ENCODE measurements at regions not wholly inside any gene's neighbourhood (a gene's known extent, or its start where the extent isn't known, plus 50 kb on each side); places are given as distances from the start of the nearest gene placed in this dataset.

GRCh38 chr18:51739044-51739666, 541.7 kb upstream of the MEX3C start:
- no peak for DNase-seq

- peak; percentile 52 for DNase-seq
These were observed 554.4 kb upstream of the MEX3C start for GRCh38 chr18:51751901-51752300.

- no peak for DNase-seq
These were observed 556.0 kb upstream of the MEX3C start for GRCh38 chr18:51753365-51754057.

DNA sequence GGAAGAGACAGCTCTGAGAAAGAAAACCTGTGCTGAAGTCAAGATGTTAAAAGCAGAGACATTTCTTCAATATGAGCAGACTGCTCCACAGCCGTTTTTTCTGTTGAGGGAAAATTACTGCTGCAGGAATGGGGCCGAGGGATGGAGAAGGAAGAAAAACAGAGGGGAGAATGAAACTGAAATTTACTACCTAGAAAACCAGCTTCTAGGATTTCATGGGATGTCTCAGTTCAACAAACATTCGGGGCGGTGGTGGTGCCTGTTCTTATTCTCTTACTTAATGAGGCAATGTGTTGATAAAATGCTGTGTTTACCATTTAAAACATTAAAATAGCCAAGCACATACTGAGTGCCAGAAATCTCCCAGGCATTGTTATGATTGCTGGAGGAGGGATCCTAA, 557.1 kb upstream of the MEX3C start:
- DNase-seq, result no peak

GRCh38 chr18:51757255-51757924, 559.9 kb upstream of the MEX3C start:
- DNase-seq, result no peak

DNA sequence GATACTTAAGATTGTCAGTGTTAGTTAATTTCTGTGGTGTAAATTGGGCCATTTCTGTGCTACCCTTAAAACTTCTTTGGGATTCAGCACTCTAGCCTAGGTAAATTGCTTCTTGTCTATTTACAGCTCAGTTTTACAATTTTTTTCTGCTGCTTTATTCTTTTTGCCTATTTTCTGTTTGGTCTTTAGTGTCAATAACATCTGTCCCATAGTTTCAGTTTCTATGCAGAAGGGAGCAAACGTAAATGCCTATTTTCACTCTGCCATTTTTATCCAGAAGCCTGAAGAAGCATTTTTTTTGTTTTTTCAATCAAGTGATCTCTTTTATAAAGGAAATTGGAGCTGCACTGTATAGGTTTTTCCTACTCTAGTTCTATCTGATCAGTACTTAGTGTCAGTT, 564.9 kb upstream of the MEX3C start:
- no peak for DNase-seq

DNA sequence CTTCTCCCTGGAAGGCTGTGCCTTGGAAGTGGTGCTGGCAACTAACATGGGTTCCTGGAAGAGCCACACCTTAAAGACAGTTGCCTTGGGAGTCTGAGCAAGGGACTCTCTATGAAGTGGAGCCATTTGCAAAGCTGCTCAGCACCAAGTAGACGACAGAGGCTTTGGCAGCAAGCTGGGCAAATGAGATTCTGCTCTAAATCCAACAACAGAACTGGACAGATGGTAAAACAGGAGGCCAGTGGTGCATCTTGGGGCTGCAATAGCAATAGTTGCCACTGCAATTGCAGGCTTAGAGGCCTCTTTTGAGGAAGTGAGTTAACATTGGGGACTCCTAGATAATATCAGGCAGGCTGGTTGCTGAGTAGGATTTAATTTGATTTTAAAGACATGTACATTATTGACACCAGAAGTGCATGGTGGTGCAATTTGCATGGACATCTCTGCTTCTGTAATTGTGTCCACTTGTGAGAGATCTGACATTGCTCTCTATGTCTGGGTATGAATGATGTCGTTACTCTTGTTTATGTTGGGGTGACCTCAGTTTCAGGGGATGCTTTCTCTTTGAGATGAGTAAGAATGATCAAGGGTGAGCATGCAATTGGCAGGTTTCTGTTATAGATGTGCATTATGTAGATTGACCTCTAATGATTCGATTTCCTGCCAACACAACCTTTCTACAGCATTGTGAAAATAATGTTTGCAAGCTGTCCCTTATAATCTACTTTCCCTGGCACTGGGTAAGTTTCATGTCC, 568.3 kb upstream of the MEX3C start:
- no peak for DNase-seq

DNA sequence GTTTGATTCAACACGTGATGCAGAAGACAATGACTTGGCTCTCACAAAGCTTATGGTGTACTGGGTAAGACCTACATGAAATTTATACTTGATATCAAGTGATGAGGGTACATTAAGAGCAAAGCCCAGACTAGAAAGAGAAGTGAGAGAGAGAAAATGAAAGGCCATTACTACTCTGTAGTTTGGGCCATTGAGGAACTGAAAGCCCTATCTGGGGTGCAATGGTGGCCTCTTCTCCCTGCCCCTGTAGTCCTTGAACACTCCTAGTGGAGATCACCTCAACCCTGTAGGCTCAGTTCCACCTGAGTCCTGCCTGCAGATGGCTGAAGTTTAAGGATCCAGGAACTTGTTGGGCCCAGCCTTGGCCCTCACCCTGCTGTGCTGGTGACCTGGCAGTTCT, 569.8 kb upstream of the MEX3C start:
- peak; percentile 55 for DNase-seq

GRCh38 chr18:51778115-51778514, 561.9 kb upstream of the DCC start:
- DNase-seq, result no peak

- no peak for DNase-seq
These were observed 550.1 kb upstream of the DCC start for GRCh38 chr18:51789871-51790270.

DNA sequence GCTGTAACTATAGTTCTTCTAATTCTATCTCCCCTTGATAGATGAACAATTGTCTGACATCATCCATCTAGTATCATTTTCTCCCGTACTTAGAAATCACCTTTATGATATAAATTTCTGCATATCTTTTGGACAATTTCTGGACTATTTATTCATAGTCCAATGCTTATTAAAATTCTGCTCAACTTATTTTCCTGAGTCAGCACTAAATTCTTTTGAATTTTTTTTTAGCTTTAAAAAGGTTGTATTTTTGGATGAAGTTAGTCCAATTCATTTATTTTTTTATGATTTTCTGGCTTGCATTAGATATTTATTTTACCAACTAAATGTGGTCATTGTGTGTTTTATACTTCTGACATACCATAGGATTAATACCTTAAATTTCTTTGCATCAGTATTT, 538.5 kb upstream of the DCC start:
- DNase-seq, result no peak

DNA sequence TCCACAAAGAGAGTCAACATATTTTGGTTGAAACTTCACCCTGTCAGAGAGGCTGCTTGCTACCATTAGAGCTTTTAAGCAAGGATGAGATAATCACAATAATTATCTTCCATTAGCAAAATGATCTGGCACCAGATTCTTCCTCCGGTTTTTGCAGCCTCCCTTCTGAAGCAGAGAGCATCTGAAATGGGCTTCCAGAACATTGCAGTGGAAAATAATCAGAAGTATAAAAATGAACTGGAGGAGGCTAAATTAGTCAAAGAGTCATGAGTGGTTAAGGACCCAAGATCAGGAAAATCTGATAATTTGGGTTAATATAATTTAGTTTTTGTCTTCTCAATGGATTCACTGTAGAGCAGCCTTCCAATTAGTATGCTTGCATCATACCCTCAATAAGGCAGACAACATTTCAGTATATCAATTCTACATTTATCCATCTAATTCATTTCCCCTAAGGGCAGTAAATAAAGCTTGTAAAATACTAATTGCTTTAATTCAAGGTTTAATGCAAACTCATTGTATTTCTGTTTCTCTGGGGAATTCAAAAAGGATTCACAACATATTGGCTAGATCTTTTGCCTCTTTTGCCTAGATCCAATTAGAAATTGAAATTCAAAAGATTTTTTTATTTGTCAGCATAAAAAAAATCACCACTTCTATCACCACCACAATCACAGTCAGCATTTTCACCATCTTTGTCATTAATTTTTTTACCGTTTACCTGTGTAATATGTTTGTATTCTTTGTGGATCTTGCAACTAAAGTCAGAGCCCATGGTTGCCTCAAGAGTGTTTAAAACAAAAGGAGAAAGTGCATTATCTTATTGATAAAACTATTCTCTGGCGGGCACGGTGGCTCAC, 537.2 kb upstream of the DCC start:
- no peak for DNase-seq

GRCh38 chr18:51807336-51807735, 532.7 kb upstream of the DCC start:
- no peak for DNase-seq

DNA sequence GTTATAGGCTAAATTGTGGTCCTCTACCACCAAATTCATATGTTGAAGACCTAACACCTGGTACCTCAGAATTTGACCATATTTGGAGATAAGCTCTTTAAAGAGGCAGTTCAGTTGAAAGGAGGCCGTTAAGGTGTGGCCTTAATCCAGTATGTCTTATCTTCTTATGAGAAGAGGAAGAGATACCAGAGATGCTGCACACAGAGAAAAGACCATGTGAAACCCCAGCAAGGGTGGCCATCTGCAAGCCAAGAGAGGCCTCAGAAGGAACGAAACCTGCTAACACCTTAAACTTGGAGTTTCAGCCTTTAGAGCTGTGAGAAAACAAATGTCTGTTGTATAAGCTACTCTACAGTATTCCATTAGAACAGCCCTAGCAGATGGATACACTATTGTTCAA, 528.1 kb upstream of the DCC start:
- DNase-seq, result no peak

- no peak for DNase-seq
These were observed 526.3 kb upstream of the DCC start for GRCh38 chr18:51813740-51814139.

DNA sequence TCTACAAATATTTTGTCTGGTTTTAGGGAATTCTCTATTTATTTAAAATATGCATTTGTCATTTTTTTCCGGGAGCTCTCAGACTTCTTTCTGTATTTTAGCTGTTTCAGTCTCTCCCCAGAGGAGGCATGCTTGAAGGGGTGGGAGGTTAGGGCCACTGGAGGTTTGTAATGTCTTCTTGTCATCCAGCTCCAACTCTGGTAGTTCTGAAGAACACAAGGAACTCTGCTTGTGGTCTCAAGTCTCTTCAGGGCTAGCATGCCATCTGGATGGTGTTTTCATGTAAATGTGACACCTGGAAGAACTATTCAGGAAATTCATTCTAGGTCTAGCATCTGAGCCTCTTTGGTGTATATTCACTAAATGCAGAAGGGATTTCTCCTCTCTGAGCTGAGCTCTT, 518.4 kb upstream of the DCC start:
- DNase-seq, result no peak

- DNase-seq, result no peak
These were observed 515.3 kb upstream of the DCC start for GRCh38 chr18:51824746-51825145.

- DNase-seq, result no peak
These were observed 506.1 kb upstream of the DCC start for GRCh38 chr18:51833850-51834249.

DNA sequence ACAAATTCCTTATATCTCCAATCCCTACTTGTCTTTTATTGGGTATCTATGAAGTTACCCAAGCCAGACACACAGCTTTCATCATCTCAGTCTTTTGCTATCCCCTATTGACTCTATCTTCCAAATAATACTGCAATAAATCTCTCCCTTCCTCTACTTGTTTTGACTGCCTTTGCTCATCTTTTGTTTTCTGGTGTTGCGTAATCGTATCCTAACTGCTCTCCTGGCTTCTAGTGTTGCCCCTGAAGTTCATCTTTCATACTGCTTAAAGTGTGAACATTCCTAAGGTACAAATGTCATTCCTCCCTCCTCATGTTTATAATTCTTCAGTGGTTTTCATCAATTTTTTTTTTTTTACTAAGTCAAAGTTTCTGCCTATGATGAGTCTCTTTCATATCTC, 491.3 kb upstream of the DCC start:
- no peak for DNase-seq

- no peak for DNase-seq
These were observed 487.3 kb upstream of the DCC start for GRCh38 chr18:51852681-51853080.

DNA sequence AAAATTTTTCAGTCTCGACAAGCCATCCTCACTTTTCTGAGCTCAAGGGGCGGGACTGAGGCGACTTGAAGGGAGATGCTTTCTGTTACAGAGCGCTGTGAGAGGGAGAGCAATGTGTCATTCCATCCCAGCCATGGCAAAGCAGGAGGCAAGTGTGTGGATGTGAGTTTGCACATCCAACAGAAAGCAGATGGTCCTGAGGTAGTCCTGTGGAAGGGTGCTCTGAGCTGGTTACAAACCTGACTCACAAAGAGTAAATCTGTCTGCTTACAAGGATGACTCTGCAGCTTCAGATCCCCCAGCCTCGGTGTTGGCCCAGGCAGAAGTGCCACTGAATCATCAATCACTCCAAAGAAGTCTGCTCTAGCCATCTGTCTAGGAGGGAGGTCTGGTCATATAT, 482.0 kb upstream of the DCC start:
- DNase-seq, result no peak

DNA sequence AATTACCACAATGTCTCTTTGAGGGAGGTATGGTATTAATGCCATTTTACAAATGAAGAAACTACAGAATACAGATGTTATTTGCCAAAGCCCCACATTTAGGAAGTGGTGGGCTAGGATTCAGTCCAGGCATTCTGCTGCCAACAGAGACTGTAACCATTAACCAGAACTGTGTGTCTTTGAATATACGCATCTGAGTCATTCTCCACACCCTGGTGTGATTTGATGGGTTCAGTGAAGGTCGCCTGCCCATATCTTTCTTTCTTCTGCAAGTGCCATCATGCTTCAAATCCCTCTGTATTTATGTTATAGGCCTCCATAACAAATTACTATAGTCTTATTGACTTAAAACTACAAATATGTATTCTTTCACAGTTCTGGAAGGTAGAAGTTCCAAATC, 479.0 kb upstream of the DCC start:
- DNase-seq, result no peak

All from MV-4-11 (cell line).